Endothelial cell of umbilical vein (primary cell): ENCODE measurements at regions not wholly inside any gene's neighbourhood (a gene's known extent, or its start where the extent isn't known, plus 50 kb on each side); places are given as distances from the start of the nearest gene placed in this dataset.
"Not testable (repeated sequence)": the region's sequence is repeated elsewhere in the genome, so short reads cannot be mapped to it uniquely, and the experiment has no call there.

Experiments
- BruUV-seq: library from RNA; stranded (reverse); fragments of 400-500 nt; replicated peaks from 2 replicates; lab custom pipeline; 2021; lab: Mats Ljungman, UMichigan
- CTCF ChIA-PET: fragments of 300-600, 350-600 bp; sonication (Branson Sonifier 250); formaldehyde crosslinking; loops from one replicate; lab custom pipeline; 2021; ENCODE audit warnings: antibody characterized with exemption, inconsistent platforms; lab: Charles Lee
- POLR2A ChIA-PET: fragments of 300-600, 350-600 bp; sonication (Branson Sonifier 250); formaldehyde crosslinking; loops from one replicate; lab custom pipeline; 2021; ENCODE audit warnings: antibody characterized with exemption, inconsistent platforms; lab: Charles Lee
- DNase-seq: peaks from one replicate; pipeline ENCODE4 v3.0.0-alpha.2; 2011; ENCODE audit warnings: low read depth, low spot score
- FAIRE-seq: peaks from 2 replicates; lab custom pipeline; 2011; peaks lifted over from hg19 to GRCh38; lab: Jason Lieb, UNC
- H2AFZ ChIP-seq: 2 replicates; pipeline ENCODE4 v1.6.0; 2012; ENCODE audit warnings: low read depth, low read length, control low read depth, inconsistent platforms
- H3K27ac ChIP-seq: 2 replicates; pipeline ENCODE4 v1.5.1; 2011; ENCODE audit warnings: low read depth, mild to moderate bottlenecking, control low read depth, low read length, moderate library complexity; ENCODE audit not compliant: insufficient read depth
- H3K27me3 ChIP-seq, 2 experiments: 2 replicates each; pipeline versions ENCODE4 v1.6.0 to v1.6.1; 2011; ENCODE audit warnings: low read length in 2 of 2, mixed read lengths in 1 of 2; ENCODE audit not compliant: control insufficient read depth in 2 of 2, insufficient read depth in 2 of 2
- H3K36me3 ChIP-seq, 2 experiments: 2 replicates in 1 of 2; 3 replicates in 1 of 2; pipeline ENCODE4 v1.5.1; 2011; ENCODE audit warnings: low read length in 2 of 2, mild to moderate bottlenecking in 1 of 2, moderate library complexity in 1 of 2; ENCODE audit not compliant: control insufficient read depth in 2 of 2, insufficient read depth in 2 of 2; ENCODE audit errors: extremely low read depth in 1 of 2
- H3K4me1 ChIP-seq: 3 replicates; pipeline ENCODE4 v1.5.1; 2011; ENCODE audit warnings: mild to moderate bottlenecking, low read length; ENCODE audit not compliant: control insufficient read depth, insufficient read depth; ENCODE audit errors: extremely low read depth
- H3K4me2 ChIP-seq: 2 replicates; pipeline ENCODE4 v1.6.1; 2011; ENCODE audit warnings: low read length, control low read depth, mixed read lengths; ENCODE audit not compliant: insufficient read depth
- H3K4me3 ChIP-seq, 3 experiments: fragments of 200-600 bp in 1 of 3; sonication (generic), shearing (Covaris generic) in 1 of 3; replicated peaks in 1 of 3; 2 replicates each; pipeline ENCODE4 v1.5.1; 2011 to 2016; ENCODE audit warnings: control low read depth in 3 of 3, low read length in 3 of 3, mild to moderate bottlenecking in 2 of 3, inconsistent platforms in 1 of 3, low read depth in 1 of 3, moderate library complexity in 1 of 3; ENCODE audit not compliant: insufficient read depth in 1 of 3
- H3K79me2 ChIP-seq: 2 replicates; pipeline ENCODE4 v1.6.0; 2012; ENCODE audit warnings: low read length, inconsistent platforms; ENCODE audit not compliant: control insufficient read depth, insufficient read depth
- H3K9ac ChIP-seq: replicated peaks from 2 replicates; pipeline ENCODE3; 2011; ENCODE audit warnings: low read length, control low read depth; ENCODE audit not compliant: insufficient read depth; ENCODE audit errors: extremely low read depth
- H3K9me1 ChIP-seq: replicated peaks from 3 replicates; pipeline ENCODE4 v1.6.0; 2011; ENCODE audit warnings: mild to moderate bottlenecking, low read length; ENCODE audit not compliant: control insufficient read depth, insufficient read depth; ENCODE audit errors: extremely low read depth
- H3K9me3 ChIP-seq: replicated peaks from 2 replicates; pipeline ENCODE4 v1.5.1; 2012; ENCODE audit warnings: low read length, inconsistent platforms; ENCODE audit not compliant: control insufficient read depth, insufficient read depth
- H4K20me1 ChIP-seq: replicated peaks from 2 replicates; pipeline ENCODE3; 2011; ENCODE audit warnings: mild to moderate bottlenecking, low read length; ENCODE audit not compliant: control insufficient read depth, insufficient read depth; ENCODE audit errors: extremely low read depth
- EZH2 ChIP-seq: IDR thresholded peaks from 2 replicates; pipeline ENCODE4 v1.6.1; 2012; ENCODE audit warnings: borderline replicate concordance, low read depth, mild to moderate bottlenecking, moderate library complexity, low read length, inconsistent platforms; ENCODE audit not compliant: severe bottlenecking
- FOS ChIP-seq: IDR thresholded peaks from 2 replicates; pipeline ENCODE4 v1.6.1; 2011; ENCODE audit warnings: mild to moderate bottlenecking, low read length, moderate library complexity, borderline replicate concordance; ENCODE audit not compliant: insufficient read depth
- GATA2 ChIP-seq: IDR thresholded peaks from 2 replicates; pipeline ENCODE4 v1.7.0; 2011; ENCODE audit warnings: low read depth, mild to moderate bottlenecking, moderate library complexity, mixed read lengths, low read length; ENCODE audit not compliant: insufficient read length, insufficient read depth
- JUN ChIP-seq: IDR thresholded peaks from 2 replicates; pipeline ENCODE4 v1.6.1; 2011; ENCODE audit warnings: borderline replicate concordance, low read depth; ENCODE audit not compliant: insufficient read length, insufficient read depth
- MYC ChIP-seq: IDR thresholded peaks from one replicate; pipeline ENCODE4 v1.6.1; 2011; ENCODE audit warnings: mild to moderate bottlenecking, low read depth, low read length
- POLR2A ChIP-seq: IDR thresholded peaks from 2 replicates; pipeline ENCODE4 v1.6.1; 2012; ENCODE audit warnings: low read depth, mild to moderate bottlenecking, control low read depth, low read length
- POLR2AphosphoS5 ChIP-seq: IDR thresholded peaks from 2 replicates; pipeline ENCODE4 v1.6.1; 2012; ENCODE audit warnings: low read depth, mild to moderate bottlenecking, control low read depth, low read length, moderate library complexity; ENCODE audit not compliant: insufficient read depth
- dilution Hi-C: fragments of 300-500 bp; cut with MboI; formaldehyde crosslinking; loops from one replicate; pipeline ENCODE4 v1.15.0; 2019; ENCODE audit warnings: low sequenced_read_pairs; ENCODE audit not compliant: extremely low pct_ligation_motif_present
- intact Hi-C: fragments of 100-400 bp; cut with micrococcal nuclease; formaldehyde crosslinking; loops from one replicate; pipeline ENCODE4 v1.10.0; 2022
- TF ChIP-seq, protein P1 (sequence below): IDR thresholded peaks from 2 replicates; pipeline ENCODE4 v1.6.1; 2011; ENCODE audit not compliant: insufficient read depth, insufficient read length
- TF ChIP-seq, protein P2 (sequence below), 2 donors: IDR thresholded peaks; 1 replicate in 1 of 2; 2 replicates in 1 of 2; pipeline ENCODE4 v1.5.1; 2011; ENCODE audit warnings: low read length in 2 of 2, mild to moderate bottlenecking in 2 of 2, moderate library complexity in 2 of 2, control low read depth in 1 of 2, inconsistent platforms in 1 of 2, low read depth in 1 of 2; ENCODE audit not compliant: insufficient read depth in 1 of 2; ENCODE audit errors: extremely low read depth in 1 of 2

DNA sequence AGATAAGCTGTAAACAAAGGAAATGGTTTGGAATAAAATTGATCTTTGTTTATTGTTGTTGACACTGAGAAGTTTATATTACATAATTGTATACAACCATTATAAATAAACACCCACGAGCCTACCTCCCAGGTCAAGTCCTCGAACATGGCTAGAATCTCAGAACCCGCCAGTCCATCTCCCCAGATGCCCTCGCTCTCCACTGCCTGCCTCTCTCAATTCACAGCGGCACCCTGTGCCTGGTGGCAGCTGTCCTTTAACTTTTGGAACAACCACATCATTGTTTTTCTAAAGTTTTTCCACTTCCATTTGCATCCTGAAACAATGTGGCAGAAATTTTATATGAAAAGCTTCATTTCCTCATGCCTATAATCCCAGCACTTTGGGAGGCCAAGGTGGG is 52.2 kb upstream of the OTOS start:
- Histone ChIP-seq H3K4me2 (no peak overlapping the region), H3K27ac (no peak overlapping the region), H3K4me3 (no peak overlapping the region), H3K79me2 (no peaks in the 10 kb centered on the region), H3K27me3 (no peaks in the 10 kb centered on the region), H3K9me3 (no peaks in the 10 kb centered on the region), H3K36me3 (no peaks in the 10 kb centered on the region), H4K20me1 (no peaks in the 10 kb centered on the region), H3K9ac (no peak overlapping the region), H3K4me1 (no peaks in the 10 kb centered on the region), H2AFZ (no peak overlapping the region), H3K9me1 (no peaks in the 10 kb centered on the region)
- ChIA-PET CTCF (no interaction called here), POLR2A (no interaction called here)
- no peak for DNase-seq
- no peak for TF ChIP-seq GATA2
- no peak for TF ChIP-seq EZH2
- no peak for TF ChIP-seq POLR2A
- TF ChIP-seq, protein P1, sequence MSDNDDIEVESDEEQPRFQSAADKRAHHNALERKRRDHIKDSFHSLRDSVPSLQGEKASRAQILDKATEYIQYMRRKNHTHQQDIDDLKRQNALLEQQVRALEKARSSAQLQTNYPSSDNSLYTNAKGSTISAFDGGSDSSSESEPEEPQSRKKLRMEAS = no peak
- TF ChIP-seq JUN = no peak
- TF ChIP-seq MYC = no peak
- TF ChIP-seq POLR2AphosphoS5 = no peak
- TF ChIP-seq, protein P2, sequence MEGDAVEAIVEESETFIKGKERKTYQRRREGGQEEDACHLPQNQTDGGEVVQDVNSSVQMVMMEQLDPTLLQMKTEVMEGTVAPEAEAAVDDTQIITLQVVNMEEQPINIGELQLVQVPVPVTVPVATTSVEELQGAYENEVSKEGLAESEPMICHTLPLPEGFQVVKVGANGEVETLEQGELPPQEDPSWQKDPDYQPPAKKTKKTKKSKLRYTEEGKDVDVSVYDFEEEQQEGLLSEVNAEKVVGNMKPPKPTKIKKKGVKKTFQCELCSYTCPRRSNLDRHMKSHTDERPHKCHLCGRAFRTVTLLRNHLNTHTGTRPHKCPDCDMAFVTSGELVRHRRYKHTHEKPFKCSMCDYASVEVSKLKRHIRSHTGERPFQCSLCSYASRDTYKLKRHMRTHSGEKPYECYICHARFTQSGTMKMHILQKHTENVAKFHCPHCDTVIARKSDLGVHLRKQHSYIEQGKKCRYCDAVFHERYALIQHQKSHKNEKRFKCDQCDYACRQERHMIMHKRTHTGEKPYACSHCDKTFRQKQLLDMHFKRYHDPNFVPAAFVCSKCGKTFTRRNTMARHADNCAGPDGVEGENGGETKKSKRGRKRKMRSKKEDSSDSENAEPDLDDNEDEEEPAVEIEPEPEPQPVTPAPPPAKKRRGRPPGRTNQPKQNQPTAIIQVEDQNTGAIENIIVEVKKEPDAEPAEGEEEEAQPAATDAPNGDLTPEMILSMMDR (IDR thresholded peaks at IDR 0.05; ENCODE audit: extremely low read depth in 1 of 2, insufficient read depth in 1 of 2, low read depth in 1 of 2, low read length in 2 of 2) = no peak
- no peak for TF ChIP-seq FOS
- dilution Hi-C loops = no loop called here
- no TSS peak for BruUV-seq
- no peak for FAIRE-seq
- intact Hi-C loops = no loop called here

DNA sequence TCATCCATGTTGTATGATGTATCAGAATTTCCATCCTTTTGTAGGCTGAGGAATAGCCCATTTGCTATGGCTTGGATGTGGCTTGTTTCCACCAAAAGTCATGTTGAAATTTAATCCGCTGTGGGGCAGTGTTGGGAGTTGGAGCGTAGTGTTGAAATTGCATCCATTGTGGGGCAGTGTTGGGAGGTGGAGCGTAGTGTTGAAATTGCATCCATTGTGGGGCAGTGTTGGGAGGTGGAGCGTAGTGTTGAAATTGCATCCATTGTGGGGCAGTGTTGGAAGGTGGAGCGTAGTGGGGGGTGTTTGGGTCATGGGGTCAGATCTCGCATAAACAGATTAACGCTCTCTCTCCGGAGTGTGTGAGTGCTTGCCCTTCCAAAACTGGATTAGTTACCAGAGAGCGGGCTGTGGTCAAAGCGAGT is 53.9 kb upstream of the OTOS start:
- H3K9me1 ChIP-seq, CTCF ChIA-PET, H3K9me3 ChIP-seq, H3K9ac ChIP-seq, H4K20me1 ChIP-seq, H3K4me2 ChIP-seq, BruUV-seq, POLR2A ChIA-PET, H3K79me2 ChIP-seq, intact Hi-C loops, H3K36me3 ChIP-seq, FAIRE-seq, H3K4me3 ChIP-seq, DNase-seq, dilution Hi-C loops, H3K27ac ChIP-seq, H3K4me1 ChIP-seq, H2AFZ ChIP-seq, H3K27me3 ChIP-seq: not testable (repeated sequence)
